ENCODE measurements at regions not wholly inside any gene's neighbourhood (a gene's known extent, or its start where the extent isn't known, plus 50 kb on each side); places are given as distances from the start of the nearest gene placed in this dataset.

DNA sequence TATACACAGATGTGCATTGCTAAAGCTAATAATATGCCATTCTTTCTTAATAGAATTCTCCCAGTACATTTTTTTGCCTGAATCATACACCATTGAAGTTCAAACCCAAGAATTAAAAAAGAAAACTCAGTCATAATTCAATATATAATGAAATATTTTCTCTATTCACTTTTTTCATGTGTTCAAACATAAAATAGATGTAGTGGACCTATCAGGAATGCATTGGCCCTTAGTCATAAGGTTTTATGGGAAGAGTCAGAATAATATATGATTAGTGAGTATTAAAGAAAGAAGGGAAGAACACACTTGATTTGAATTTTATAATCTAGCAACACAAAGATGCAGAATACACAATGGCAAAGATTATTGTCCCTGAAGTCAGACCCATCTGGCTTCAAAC is 297.0 kb upstream of the COL3A1 start:
- no peak overlapping the region for H3K4me3 ChIP-seq (ENCODE audit: low read depth, poor library complexity, severe bottlenecking)
- no peak for DNase-seq (ENCODE audit: low spot score in 2 of 2)
- no peak for TF ChIP-seq POLR2A (IDR thresholded peaks at IDR 0.05)
- TF ChIP-seq, protein P1, sequence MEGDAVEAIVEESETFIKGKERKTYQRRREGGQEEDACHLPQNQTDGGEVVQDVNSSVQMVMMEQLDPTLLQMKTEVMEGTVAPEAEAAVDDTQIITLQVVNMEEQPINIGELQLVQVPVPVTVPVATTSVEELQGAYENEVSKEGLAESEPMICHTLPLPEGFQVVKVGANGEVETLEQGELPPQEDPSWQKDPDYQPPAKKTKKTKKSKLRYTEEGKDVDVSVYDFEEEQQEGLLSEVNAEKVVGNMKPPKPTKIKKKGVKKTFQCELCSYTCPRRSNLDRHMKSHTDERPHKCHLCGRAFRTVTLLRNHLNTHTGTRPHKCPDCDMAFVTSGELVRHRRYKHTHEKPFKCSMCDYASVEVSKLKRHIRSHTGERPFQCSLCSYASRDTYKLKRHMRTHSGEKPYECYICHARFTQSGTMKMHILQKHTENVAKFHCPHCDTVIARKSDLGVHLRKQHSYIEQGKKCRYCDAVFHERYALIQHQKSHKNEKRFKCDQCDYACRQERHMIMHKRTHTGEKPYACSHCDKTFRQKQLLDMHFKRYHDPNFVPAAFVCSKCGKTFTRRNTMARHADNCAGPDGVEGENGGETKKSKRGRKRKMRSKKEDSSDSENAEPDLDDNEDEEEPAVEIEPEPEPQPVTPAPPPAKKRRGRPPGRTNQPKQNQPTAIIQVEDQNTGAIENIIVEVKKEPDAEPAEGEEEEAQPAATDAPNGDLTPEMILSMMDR (IDR thresholded peaks at IDR 0.05), result no peak
- intact Hi-C loops (cut with DNase I; ENCODE audit: low total_unique reads), result no loop called here

GRCh38 chr2:188678882-188679281 is 295.3 kb upstream of the COL3A1 start:
- no peak overlapping the region for H3K4me3 ChIP-seq (ENCODE audit: low read depth, poor library complexity, severe bottlenecking)
- intact Hi-C loops (cut with DNase I; ENCODE audit: low total_unique reads), result no loop called here
- WGBS, 2 donors, result 57 to 63% methylated on average over 2 of the region's 2 CpGs
- no peak for DNase-seq (ENCODE audit: low spot score in 2 of 2)
- TF ChIP-seq POLR2A (IDR thresholded peaks at IDR 0.05), result no peak
- TF ChIP-seq, protein P1 (IDR thresholded peaks at IDR 0.05), result no peak

- TF ChIP-seq, protein P1 (IDR thresholded peaks at IDR 0.05), result no peak
- no peak for TF ChIP-seq POLR2A (IDR thresholded peaks at IDR 0.05)
- H3K4me3 ChIP-seq (ENCODE audit: low read depth, poor library complexity, severe bottlenecking), result no peak overlapping the region
- intact Hi-C loops (cut with DNase I; ENCODE audit: low total_unique reads), result no loop called here
- no peak for DNase-seq (ENCODE audit: low spot score in 2 of 2)
- WGBS, 2 donors, result 24 to 53% methylated on average over 1 of the region's 1 CpG
Measured at GRCh38 chr2:188682838-188683237, 291.3 kb upstream of the COL3A1 start.

DNA sequence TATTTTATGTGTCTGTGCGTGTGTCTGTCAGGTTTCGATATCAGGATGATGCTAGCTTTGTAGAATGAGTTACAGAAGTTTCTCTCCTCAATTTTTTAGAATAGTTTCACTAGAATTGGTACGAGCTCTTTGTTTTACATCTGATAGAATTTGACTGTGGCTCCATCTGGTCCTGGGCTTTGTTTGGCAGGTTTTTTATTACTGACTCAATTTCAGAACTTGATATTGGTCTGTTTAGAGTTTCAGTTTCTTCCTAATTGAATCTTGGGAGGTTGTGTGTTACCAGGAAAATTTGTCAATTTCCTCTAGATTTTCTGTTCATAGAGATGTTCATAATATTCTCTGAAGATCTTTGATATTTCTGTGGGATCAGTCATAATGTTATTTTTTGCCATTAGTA is 289.4 kb upstream of the COL3A1 start:
- H3K4me3 ChIP-seq (ENCODE audit: low read depth, poor library complexity, severe bottlenecking), result no peak overlapping the region
- intact Hi-C loops (cut with DNase I; ENCODE audit: low total_unique reads), result no loop called here
- DNase-seq (ENCODE audit: low spot score in 2 of 2), result no peak
- WGBS, 2 donors, result 54 to 62% methylated on average over 3 of the region's 3 CpGs
- TF ChIP-seq, protein P1 (IDR thresholded peaks at IDR 0.05), result no peak
- no peak for TF ChIP-seq POLR2A (IDR thresholded peaks at IDR 0.05)

DNA sequence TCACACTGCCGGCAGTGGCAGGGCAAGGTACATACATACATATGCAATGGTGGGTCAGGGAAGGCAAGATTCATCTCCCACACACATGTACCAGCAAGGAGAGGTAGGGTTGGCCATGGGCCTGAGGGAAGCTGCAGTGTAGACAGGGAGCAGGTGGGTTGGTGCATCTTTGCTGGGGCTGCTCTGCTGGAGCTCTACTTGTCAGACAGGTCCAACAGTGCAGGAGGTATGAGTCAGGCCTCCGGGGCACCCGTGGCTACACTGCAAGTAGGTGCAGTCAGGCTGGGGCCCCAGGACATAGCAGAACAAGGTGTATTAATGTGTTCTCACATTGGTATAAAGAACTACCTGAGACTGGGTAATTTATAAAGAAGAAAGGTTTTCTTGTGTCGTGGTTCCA is 281.1 kb upstream of the COL3A1 start:
- intact Hi-C loops (cut with DNase I; ENCODE audit: low total_unique reads), result no loop called here
- DNase-seq (ENCODE audit: low spot score in 2 of 2), result peak in 1 of 2 donors; percentile 27
- H3K4me3 ChIP-seq (ENCODE audit: low read depth, poor library complexity, severe bottlenecking), result no peak overlapping the region
- TF ChIP-seq, protein P1 (IDR thresholded peaks at IDR 0.05), result no peak
- TF ChIP-seq POLR2A (IDR thresholded peaks at IDR 0.05), result no peak
- WGBS, 2 donors, result 53 to 61% methylated on average over 4 of the region's 4 CpGs

DNA sequence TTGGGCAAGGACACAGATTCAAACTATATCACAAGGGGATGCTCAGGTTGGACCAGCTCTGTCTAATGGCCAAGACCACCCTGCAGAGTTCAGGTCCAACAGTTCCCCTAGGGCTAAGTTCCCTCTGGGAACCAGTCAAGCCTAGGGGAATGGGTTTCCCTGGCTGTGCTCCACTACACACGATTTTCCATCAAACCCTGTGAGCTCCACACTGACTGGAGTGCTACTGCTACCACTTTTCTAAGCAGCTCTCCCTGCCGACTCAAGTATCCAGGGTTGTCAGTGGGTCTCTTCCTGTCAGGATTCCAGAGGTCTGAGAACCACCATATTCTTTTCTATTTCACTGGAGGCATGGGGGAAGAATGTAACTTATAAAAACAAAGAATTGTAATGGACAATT is 280.4 kb upstream of the COL3A1 start:
- DNase-seq (ENCODE audit: low spot score in 2 of 2), result no peak
- intact Hi-C loops (cut with DNase I; ENCODE audit: low total_unique reads), result no loop called here
- 78 to 83% methylated on average over 2 of the region's 2 CpGs for WGBS, 2 donors
- no peak overlapping the region for H3K4me3 ChIP-seq (ENCODE audit: low read depth, poor library complexity, severe bottlenecking)
- TF ChIP-seq, protein P1 (IDR thresholded peaks at IDR 0.05), result no peak
- no peak for TF ChIP-seq POLR2A (IDR thresholded peaks at IDR 0.05)
